CD4-positive, alpha-beta T cell (primary cell): ENCODE measurements at regions not wholly inside any gene's neighbourhood (a gene's known extent, or its start where the extent isn't known, plus 50 kb on each side); places are given as distances from the start of the nearest gene placed in this dataset.

Source experiments
- ATAC-seq: fragments of 200-7000 bp; cut with Tn5 transposase; one replicate; pipeline ENCODE4 v1.10.0; 2022; ENCODE audit warnings: mild to moderate bottlenecking; ENCODE audit not compliant: poor library complexity
- CTCF ChIA-PET: fragments of 350-600 bp; sonication (Branson Sonifier 250); formaldehyde crosslinking; loops from one replicate; lab custom pipeline; 2021; ENCODE audit warnings: antibody characterized with exemption, inconsistent platforms; lab: Charles Lee
- POLR2A ChIA-PET: fragments of 350-600 bp; sonication (Branson Sonifier 250); formaldehyde crosslinking; loops from one replicate; lab custom pipeline; 2021; ENCODE audit warnings: antibody characterized with exemption, inconsistent platforms; lab: Charles Lee
- DNase-seq, 14 experiments: peaks; one replicate each; pipeline ENCODE4 v3.0.0-alpha.2; 2013 to 2020; ENCODE audit warnings: mixed read lengths in 2 of 14
- H3K27ac ChIP-seq, 2 donors: one replicate each; pipeline versions ENCODE4 v1.5.1 to v1.7.0; 2013; ENCODE audit warnings: low read length in 2 of 2, low read depth in 1 of 2, mild to moderate bottlenecking in 1 of 2
- H3K27me3 ChIP-seq, 2 experiments: 1 replicate in 1 of 2; 2 replicates in 1 of 2; pipeline versions ENCODE4 v1.6.1 to v1.7.0; 2013; ENCODE audit warnings: low read length in 2 of 2, control low read depth in 1 of 2, mild to moderate bottlenecking in 1 of 2, moderate library complexity in 1 of 2; ENCODE audit not compliant: insufficient read depth in 2 of 2, control insufficient read depth in 1 of 2
- H3K36me3 ChIP-seq: one replicate; pipeline ENCODE4 v1.6.1; 2013; ENCODE audit warnings: low read length, control low read depth; ENCODE audit not compliant: insufficient read depth
- H3K4me1 ChIP-seq: one replicate; pipeline ENCODE4 v1.6.1; 2013; ENCODE audit warnings: low read length, control low read depth; ENCODE audit not compliant: insufficient read depth
- H3K4me3 ChIP-seq: one replicate; pipeline ENCODE4 v1.5.1; 2013; ENCODE audit warnings: mild to moderate bottlenecking, low read length, moderate library complexity
- H3K9me3 ChIP-seq, 2 experiments: 1 replicate in 1 of 2; 2 replicates in 1 of 2; pipeline versions ENCODE4 v1.6.1 to v1.7.0; 2013; ENCODE audit warnings: low read length in 2 of 2, mild to moderate bottlenecking in 2 of 2, control low read depth in 1 of 2, moderate library complexity in 1 of 2; ENCODE audit not compliant: control insufficient read depth in 1 of 2, insufficient read depth in 1 of 2
- H3K27ac Mint-ChIP-seq: one replicate; pipeline ENCODE4 v1.8.0; 2020; ENCODE audit warnings: mixed read lengths
- H3K27me3 Mint-ChIP-seq: one replicate; pipeline ENCODE4 v1.8.0; 2021; ENCODE audit warnings: mixed read lengths
- H3K36me3 Mint-ChIP-seq: one replicate; pipeline ENCODE4 v1.8.0; 2021; ENCODE audit warnings: low read depth, mixed read lengths
- H3K4me1 Mint-ChIP-seq: one replicate; pipeline ENCODE4 v1.8.0; 2021; ENCODE audit warnings: low read depth, mixed read lengths
- H3K4me3 Mint-ChIP-seq: one replicate; pipeline ENCODE4 v1.8.0; 2020; ENCODE audit warnings: mild to moderate bottlenecking, mixed read lengths
- H3K9me3 Mint-ChIP-seq: one replicate; pipeline ENCODE4 v1.8.0; 2020; ENCODE audit warnings: mixed read lengths
- CTCF ChIP-seq: fragments of 200-600 bp; IDR thresholded peaks from one replicate; pipeline ENCODE4 v1.8.0; 2022; ENCODE audit warnings: antibody characterized with exemption, mild to moderate bottlenecking
- intact Hi-C, 2 experiments: fragments of 100-400 bp; cut with DNase I in 1 of 2; cut with micrococcal nuclease in 1 of 2; formaldehyde crosslinking; loops; one replicate each; pipeline versions ENCODE4 v1.15.1 to v1.9.0; 2023 to 2025; cut with DNase I, micrococcal nuclease

- Mint-ChIP-seq H3K9me3 (no peaks in the 10 kb centered on the region), H3K4me1 (peaks cover 32% of the 10 kb centered on the region)
Observed at GRCh38 chr15:70252056-70252950, 154.6 kb upstream of the TLE3 start.

GRCh38 chr15:70251246-70251990 is 153.7 kb upstream of the TLE3 start:
- Mint-ChIP-seq H3K4me1 (peaks cover 28% of the 10 kb centered on the region), H3K9me3 (no peaks in the 10 kb centered on the region), H3K27ac (no peak overlapping the region), H3K27me3 (no peaks in the 10 kb centered on the region), H3K4me3 (no peak overlapping the region), H3K36me3 (no peaks in the 10 kb centered on the region)
- ChIA-PET POLR2A (no interaction called here), CTCF (no interaction called here)
- Histone ChIP-seq H3K36me3 (no peaks in the 10 kb centered on the region), H3K27ac (no peak overlapping the region), H3K4me3 (no peak overlapping the region), H3K9me3 (no peaks in the 10 kb centered on the region), H3K27me3 (no peaks in the 10 kb centered on the region), H3K4me1 (peaks cover 23% of the 10 kb centered on the region)
- intact Hi-C loops, result no loop called here
- ATAC-seq, result no peak
- no peak for TF ChIP-seq CTCF
- peak in 1 of 14 experiments; percentile 1 for DNase-seq

More at GRCh38 chr15:70252056-70252950, 154.6 kb upstream of the TLE3 start:
- TF ChIP-seq CTCF, result no peak
- no peak overlapping the region for H3K4me3 ChIP-seq
- no peaks in the 10 kb centered on the region for H3K36me3 Mint-ChIP-seq
- H3K27me3 Mint-ChIP-seq, result no peaks in the 10 kb centered on the region
- no peaks in the 10 kb centered on the region for H3K36me3 ChIP-seq
- H3K27ac ChIP-seq, result no peak overlapping the region
- POLR2A ChIA-PET, result no interaction called here
- CTCF ChIA-PET, result no interaction called here
- no peak overlapping the region for H3K27ac Mint-ChIP-seq
- H3K9me3 ChIP-seq, result no peaks in the 10 kb centered on the region
- intact Hi-C loops, result no loop called here
- peak in 1 of 14 experiments; percentile 13 for DNase-seq
- ATAC-seq, result no peak
- no peaks in the 10 kb centered on the region for H3K27me3 ChIP-seq
- H3K4me1 ChIP-seq, result peaks cover 22% of the 10 kb centered on the region
- H3K4me3 Mint-ChIP-seq, result no peak overlapping the region

- ChIA-PET POLR2A (interaction anchor here (0.7 kb wide), 1 partner anchor 8 kb away, joined by 4 read pairs; no protein-coding TSS in a partner anchor), CTCF (no interaction called here)
- peaks cover 32% of the 10 kb centered on the region for H3K4me1 ChIP-seq
- TF ChIP-seq CTCF, result no peak
- ATAC-seq, result no peak
- H3K27me3 Mint-ChIP-seq, result no peaks in the 10 kb centered on the region
- no peak overlapping the region for H3K4me3 ChIP-seq
- H3K9me3 ChIP-seq, result no peaks in the 10 kb centered on the region
- no peaks in the 10 kb centered on the region for H3K27me3 ChIP-seq
- intact Hi-C loops, result no loop called here
- no peaks in the 10 kb centered on the region for H3K36me3 ChIP-seq
- no peak overlapping the region for H3K27ac Mint-ChIP-seq
- no peaks in the 10 kb centered on the region for H3K36me3 Mint-ChIP-seq
- no peak overlapping the region for H3K27ac ChIP-seq
- no peaks in the 10 kb centered on the region for H3K9me3 Mint-ChIP-seq
- no peak overlapping the region for H3K4me3 Mint-ChIP-seq
- H3K4me1 Mint-ChIP-seq, result peaks cover 22% of the 10 kb centered on the region
- no peak for DNase-seq
Observed at GRCh38 chr15:70250208-70251201, 152.8 kb upstream of the TLE3 start.
